GM20000 (cell line): ENCODE measurements at regions not wholly inside any gene's neighbourhood (a gene's known extent, or its start where the extent isn't known, plus 50 kb on each side); places are given as distances from the start of the nearest gene placed in this dataset.
"Not testable (repeated sequence)": the region's sequence is repeated elsewhere in the genome, so short reads cannot be mapped to it uniquely, and the experiment has no call there.

ENCODE experiments used
- DNase-seq: peaks from one replicate; pipeline ENCODE4 v3.0.0; 2012; ENCODE audit warnings: low spot score
- CTCF ChIP-seq: IDR thresholded peaks from 2 replicates; pipeline ENCODE4 v1.5.1; 2012; ENCODE audit warnings: mild to moderate bottlenecking, control low read depth; ENCODE audit errors: extremely low read depth, missing control alignments

- DNase-seq = no peak
- no peak for TF ChIP-seq CTCF
These were observed 114.3 kb downstream of the TMEM17 start for GRCh38 chr2:62391696-62392095.

- DNase-seq = not testable (repeated sequence)
These were observed 119.6 kb downstream of the TMEM17 start for GRCh38 chr2:62386378-62386777.

- no peak for TF ChIP-seq CTCF
- DNase-seq = no peak
These were observed 122.1 kb downstream of the TMEM17 start for GRCh38 chr2:62383846-62384245.

GRCh38 chr2:62382757-62383156 lies 123.2 kb downstream of the TMEM17 start:
- no peak for TF ChIP-seq CTCF
- no peak for DNase-seq

GRCh38 chr2:62382122-62382521 lies 123.9 kb downstream of the TMEM17 start:
- no peak for DNase-seq
- TF ChIP-seq CTCF = no peak

- no peak for DNase-seq
- no peak for TF ChIP-seq CTCF
These were observed 124.3 kb downstream of the TMEM17 start for GRCh38 chr2:62381656-62382055.

- TF ChIP-seq CTCF = no peak
- DNase-seq = no peak
These were observed 126.4 kb downstream of the TMEM17 start for GRCh38 chr2:62379566-62379965.

GRCh38 chr2:62375113-62375420 lies 130.9 kb downstream of the TMEM17 start:
- DNase-seq = no peak
- TF ChIP-seq CTCF = no peak
